NCI-H1092 treated with DMSO at 0.1 percent for 48 hours (cell line): ENCODE measurements at regions not wholly inside any gene's neighbourhood (a gene's known extent, or its start where the extent isn't known, plus 50 kb on each side); places are given as distances from the start of the nearest gene placed in this dataset.

Experiments
- DNase-seq: peaks from one replicate; lab custom pipeline; 2025; lab: John Stamatoyannopoulos, UW

- DNase-seq, result no peak
Measured at GRCh38 chr9:79883073-79883645, 311.4 kb downstream of the TLE4 start.

DNA sequence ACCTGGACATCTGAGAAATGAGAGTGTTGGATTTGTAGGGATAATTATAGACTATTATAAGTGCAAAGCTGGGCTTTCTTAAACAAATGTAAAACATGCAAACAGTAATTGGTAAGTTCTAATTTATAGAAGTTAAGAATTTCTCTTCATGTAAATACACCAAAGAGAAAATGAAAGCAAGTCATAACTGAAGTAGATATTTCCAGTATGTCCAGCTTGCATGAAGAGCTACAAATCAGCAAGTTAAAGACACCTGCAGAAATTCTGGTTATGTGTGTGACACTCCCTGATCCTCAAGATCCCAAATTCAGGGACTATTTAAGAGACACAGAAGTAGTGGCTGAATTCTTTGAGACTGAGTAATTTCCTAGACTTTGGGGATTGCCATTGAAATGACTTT is 308.9 kb downstream of the TLE4 start:
- no peak for DNase-seq

- no peak for DNase-seq
Measured at GRCh38 chr9:79877943-79878602, 306.3 kb downstream of the TLE4 start.

DNA sequence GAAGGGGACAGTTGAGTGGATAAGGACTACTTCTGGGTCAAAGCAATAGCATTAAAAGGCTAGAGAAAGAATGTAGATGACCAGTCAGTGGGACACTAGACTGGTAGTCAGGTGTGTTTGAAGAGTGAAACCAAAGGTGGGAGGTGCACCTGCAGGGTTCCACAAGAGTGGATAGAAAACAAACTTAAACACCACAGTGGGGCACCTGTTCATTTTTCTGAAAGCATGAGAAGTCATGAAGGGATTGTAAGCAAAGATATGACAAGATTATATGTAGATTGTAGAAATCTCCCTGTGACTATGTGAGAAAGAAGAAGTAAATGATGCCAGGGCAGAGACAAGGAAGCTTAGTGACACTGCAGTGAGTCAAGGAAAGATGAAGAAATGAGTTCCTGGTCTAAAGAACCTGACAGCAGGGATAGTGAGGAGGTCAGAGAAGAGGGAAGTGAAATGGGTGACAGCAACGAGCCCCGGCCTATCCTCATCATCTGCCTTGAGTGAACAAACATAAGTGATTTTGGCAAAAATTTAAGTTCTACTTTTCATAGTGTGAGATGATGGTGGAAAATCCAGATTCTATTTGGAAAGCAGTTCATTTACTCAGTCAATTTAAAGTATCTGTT is 296.9 kb downstream of the TLE4 start:
- DNase-seq, result no peak

DNA sequence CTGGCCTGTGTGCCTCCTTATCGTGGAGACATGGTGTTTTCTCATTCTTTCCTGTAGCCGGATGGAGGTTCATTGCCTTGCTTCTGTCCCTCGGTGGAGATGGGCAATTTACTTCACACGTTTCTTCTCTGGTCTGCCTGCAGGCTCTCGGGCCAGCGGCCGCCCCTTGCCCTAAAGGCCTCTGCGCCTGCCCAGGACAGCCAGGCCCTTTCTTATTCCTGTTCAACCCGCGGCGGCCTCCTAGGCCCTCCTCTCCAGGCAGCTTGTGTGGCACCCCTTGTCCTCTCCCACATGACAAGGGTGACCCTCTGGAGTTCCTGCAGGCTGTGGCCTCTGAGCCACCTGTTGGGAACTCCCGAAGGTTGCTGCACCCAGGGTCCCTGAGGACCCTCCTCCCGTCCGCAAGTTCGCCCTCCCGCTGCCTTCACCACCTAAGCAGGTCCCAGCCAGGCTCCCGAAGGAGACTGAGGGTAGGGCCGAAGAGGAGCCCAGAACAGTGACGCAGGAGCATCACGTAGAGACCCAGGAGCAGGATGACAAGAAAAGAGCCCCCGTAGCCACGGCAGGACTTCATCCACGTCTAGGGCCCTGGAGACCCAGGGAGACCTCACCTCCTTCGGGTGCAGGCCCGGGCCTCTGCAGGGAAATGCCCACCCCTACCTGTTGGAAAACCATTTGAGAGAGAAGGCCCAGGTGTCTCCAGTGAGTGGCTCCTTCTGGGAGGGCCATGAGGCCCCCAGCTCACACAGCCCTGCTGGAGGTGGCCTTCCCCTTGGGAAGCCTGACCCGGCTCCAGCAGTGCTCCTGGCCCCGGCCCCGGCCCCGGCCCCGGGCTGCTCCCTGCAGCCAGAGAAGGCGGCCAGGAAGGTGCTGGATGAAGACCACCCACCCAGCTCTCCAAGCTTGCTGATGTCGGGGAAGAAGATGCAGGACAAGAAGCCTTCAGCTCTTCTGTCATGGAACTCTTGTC is 291.4 kb downstream of the TLE4 start:
- no peak for DNase-seq

GRCh38 chr9:79858508-79858907 is 286.7 kb downstream of the TLE4 start:
- DNase-seq, result no peak

DNA sequence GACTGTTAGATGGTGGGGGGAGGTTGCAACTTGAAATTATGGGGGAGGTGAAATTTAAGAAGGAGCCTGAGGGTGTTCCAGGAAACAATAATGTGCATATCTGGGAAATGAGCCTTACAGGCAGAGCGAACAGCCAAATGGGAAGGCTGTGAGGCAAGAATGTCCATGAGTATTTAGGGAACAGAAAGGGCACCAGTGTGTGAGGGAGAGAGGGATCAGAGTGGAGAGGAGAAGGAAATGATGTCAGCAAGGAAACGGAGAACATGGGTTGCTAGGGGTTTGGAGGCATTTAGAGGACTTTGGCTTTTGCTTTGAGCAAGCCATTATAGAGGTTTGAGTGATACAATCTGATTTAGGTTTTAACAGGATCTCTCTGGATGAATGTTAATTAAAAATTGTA is 285.4 kb downstream of the TLE4 start:
- DNase-seq, result no peak

GRCh38 chr9:79847074-79847473 is 275.3 kb downstream of the TLE4 start:
- no peak for DNase-seq

GRCh38 chr9:79829566-79830302 is 258.0 kb downstream of the TLE4 start:
- no peak for DNase-seq

- no peak for DNase-seq
Measured at GRCh38 chr9:79824265-79824664, 252.5 kb downstream of the TLE4 start.

DNA sequence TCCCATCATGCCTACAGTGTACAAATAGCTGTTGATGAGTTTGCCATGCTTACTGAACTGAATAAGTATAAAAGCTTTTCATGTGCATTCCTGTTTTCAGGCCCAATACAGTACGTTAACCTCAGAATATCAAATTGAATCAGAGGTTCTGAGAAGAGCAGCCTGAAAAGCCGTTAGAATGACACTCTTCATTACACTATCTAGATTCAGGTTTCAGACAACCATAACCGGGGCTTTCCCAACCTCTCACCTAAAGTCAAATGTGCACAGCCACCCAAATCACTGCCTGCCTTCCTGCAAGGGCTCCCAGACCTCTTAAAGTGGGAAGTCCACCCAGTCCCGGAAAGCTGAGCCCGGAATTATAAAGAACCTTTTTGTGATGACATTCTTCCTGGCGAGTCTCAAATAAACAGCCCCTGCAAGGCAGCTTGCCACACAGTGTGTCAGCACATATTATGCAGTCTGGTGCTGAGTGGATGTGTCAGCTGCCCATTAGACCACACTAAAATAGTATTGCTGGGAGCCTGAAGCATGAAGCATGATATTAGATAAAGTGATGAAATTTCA is 245.8 kb downstream of the TLE4 start:
- DNase-seq, result no peak

GRCh38 chr9:79813258-79813638 is 241.5 kb downstream of the TLE4 start:
- DNase-seq, result no peak

DNA sequence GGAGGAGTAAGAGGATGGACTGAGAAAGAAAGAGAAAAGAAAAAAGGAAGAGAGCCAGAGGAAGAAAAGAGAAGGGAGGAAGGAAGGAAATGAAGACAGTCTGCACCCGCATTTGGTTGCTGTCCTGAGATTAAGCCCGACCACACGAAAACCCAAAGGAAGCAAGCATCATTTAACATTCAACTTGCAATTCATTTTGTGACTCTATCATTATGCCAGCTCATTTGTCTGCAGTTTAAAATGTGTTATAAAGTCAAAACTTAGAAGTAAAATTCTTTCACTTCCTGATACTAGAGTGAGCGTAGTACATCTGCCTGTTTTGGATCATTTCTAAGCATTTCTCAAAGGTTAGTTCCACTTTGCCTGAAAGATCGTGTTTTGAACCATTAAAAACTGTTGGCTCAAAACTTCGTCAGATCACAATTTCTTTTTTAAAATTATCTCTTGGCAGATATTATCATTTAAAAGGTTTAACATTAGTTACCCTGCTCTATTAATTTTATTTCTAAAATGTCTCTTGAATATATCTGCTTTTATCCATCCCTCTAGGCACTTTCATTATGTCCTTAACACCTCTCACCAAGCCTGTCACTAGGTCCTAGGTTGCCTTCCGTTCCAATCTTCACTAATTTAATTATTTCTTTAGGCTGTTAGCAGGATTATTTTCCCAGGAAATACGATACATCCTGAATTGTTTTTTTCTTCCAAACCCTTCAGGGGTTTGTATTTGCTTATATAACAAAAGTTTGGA is 240.9 kb downstream of the TLE4 start:
- DNase-seq, result no peak

GRCh38 chr9:79812099-79812498 is 240.3 kb downstream of the TLE4 start:
- DNase-seq, result no peak

GRCh38 chr9:79809931-79810330 is 238.2 kb downstream of the TLE4 start:
- no peak for DNase-seq

GRCh38 chr9:79809316-79809876 is 237.6 kb downstream of the TLE4 start:
- no peak for DNase-seq

GRCh38 chr9:79807971-79808370 is 236.2 kb downstream of the TLE4 start:
- no peak for DNase-seq

- no peak for DNase-seq
Measured at GRCh38 chr9:79806086-79806485, 234.3 kb downstream of the TLE4 start.

GRCh38 chr9:79801459-79801858 is 229.7 kb downstream of the TLE4 start:
- DNase-seq, result no peak

DNA sequence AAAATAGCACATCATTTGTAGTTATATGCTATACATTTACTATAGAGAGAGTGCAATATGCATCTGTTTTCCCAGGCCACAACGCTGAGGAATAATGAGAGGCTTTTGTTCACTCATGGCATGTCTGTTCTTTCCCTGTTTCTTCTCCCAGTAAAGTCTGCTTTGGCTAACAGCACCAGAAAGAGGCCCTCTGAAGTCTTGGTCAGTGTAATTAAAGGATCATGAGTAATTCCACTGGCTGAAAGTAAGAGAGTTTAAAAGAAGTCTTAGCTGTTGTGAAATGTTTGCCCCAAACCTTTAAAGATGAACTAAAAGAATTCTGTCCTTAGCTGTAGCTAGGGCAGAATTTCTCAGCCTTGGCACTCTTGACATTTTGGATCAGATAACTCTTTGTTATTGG is 228.8 kb downstream of the TLE4 start:
- no peak for DNase-seq
